ENCODE measurements at regions not wholly inside any gene's neighbourhood (a gene's known extent, or its start where the extent isn't known, plus 50 kb on each side); places are given as distances from the start of the nearest gene placed in this dataset.

DNA sequence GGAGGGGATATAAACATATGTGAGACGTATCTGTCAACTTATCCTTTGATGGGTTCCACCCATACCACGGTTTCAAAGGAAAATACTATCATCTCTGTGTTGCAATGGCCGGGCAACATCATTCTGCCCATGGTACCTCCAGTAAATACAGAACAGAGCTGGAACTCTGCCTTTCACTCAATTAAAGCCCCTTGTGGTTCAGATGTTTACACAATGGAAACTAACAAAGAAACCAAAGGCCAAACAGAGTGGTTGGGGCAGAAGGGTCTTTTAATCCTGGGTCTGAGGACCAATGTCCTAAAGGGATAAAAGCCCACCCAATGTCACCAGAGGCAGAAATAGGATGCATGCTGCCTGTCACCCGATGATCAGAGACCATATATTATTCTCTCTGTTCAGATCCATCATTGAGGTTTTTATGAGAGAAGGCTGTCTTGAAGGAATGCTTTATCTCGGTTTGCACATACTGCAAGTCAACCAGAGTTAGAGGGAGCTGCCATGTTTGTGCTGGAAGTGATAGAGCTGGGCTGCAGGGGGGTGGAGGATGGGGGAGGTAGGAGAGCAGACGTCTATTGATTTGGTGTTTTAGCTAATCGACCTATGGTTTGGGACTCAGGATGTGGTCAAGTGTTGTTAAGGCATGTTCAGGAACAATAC is 105.4 kb upstream of the FRMD4A start:
- TF ChIP-seq, protein P1, sequence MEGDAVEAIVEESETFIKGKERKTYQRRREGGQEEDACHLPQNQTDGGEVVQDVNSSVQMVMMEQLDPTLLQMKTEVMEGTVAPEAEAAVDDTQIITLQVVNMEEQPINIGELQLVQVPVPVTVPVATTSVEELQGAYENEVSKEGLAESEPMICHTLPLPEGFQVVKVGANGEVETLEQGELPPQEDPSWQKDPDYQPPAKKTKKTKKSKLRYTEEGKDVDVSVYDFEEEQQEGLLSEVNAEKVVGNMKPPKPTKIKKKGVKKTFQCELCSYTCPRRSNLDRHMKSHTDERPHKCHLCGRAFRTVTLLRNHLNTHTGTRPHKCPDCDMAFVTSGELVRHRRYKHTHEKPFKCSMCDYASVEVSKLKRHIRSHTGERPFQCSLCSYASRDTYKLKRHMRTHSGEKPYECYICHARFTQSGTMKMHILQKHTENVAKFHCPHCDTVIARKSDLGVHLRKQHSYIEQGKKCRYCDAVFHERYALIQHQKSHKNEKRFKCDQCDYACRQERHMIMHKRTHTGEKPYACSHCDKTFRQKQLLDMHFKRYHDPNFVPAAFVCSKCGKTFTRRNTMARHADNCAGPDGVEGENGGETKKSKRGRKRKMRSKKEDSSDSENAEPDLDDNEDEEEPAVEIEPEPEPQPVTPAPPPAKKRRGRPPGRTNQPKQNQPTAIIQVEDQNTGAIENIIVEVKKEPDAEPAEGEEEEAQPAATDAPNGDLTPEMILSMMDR (IDR thresholded peaks at IDR 0.05), result no peak
- TF ChIP-seq POLR2A (IDR thresholded peaks at IDR 0.05), result no peak

Data from heart left ventricle (tissue), 13 donors.